HEK293T (cell line): ENCODE measurements at regions not wholly inside any gene's neighbourhood (a gene's known extent, or its start where the extent isn't known, plus 50 kb on each side); places are given as distances from the start of the nearest gene placed in this dataset.

Experiments
- CTCF ChIA-PET: fragments of 350-600 bp; formaldehyde crosslinking; extraction: SDS; loops from one replicate; lab custom pipeline; 2021; ENCODE audit warnings: antibody characterized with exemption, inconsistent platforms; lab: Yijun Ruan, JAX
- POLR2A ChIA-PET: fragments of 350-600 bp; formaldehyde crosslinking; extraction: SDS; loops from one replicate; lab custom pipeline; 2020; ENCODE audit warnings: antibody characterized with exemption, inconsistent platforms; lab: Yijun Ruan, JAX
- DNase-seq: peaks from one replicate; pipeline ENCODE4 v3.0.0; 2012; ENCODE audit warnings: mixed read lengths; ENCODE audit errors: extremely low spot score
- ARNT ChIP-seq: fragments of 450-650 bp; IDR thresholded peaks from 2 replicates; pipeline ENCODE4 v1.6.1; 2017; ENCODE audit warnings: mild to moderate bottlenecking
- BHLHE40 ChIP-seq: fragments of 450-650 bp; IDR thresholded peaks from 2 replicates; pipeline ENCODE4 v1.6.1; 2016; ENCODE audit warnings: mild to moderate bottlenecking, moderate library complexity, borderline replicate concordance
- CTBP1 ChIP-seq: fragments of 450-650 bp; IDR thresholded peaks from 2 replicates; pipeline ENCODE4 v1.6.1; 2016; ENCODE audit warnings: borderline replicate concordance
- ELF4 ChIP-seq: fragments of 450-650 bp; IDR thresholded peaks from 2 replicates; pipeline ENCODE4 v1.6.1; 2017; ENCODE audit warnings: antibody characterized with exemption
- FOXA1 ChIP-seq: fragments of 450-650 bp; IDR thresholded peaks from 2 replicates; pipeline ENCODE4 v1.6.1; 2016; ENCODE audit warnings: mild to moderate bottlenecking
- FOXK2 ChIP-seq: fragments of 450-650 bp; IDR thresholded peaks from 2 replicates; pipeline ENCODE4 v1.6.1; 2016; ENCODE audit warnings: mild to moderate bottlenecking
- FOXM1 ChIP-seq: fragments of 450-650 bp; IDR thresholded peaks from 2 replicates; pipeline ENCODE4 v1.6.1; 2017; ENCODE audit warnings: mild to moderate bottlenecking, borderline replicate concordance
- HDGF ChIP-seq: fragments of 450-650 bp; IDR thresholded peaks from 2 replicates; pipeline ENCODE4 v1.6.1; 2017; ENCODE audit warnings: antibody characterized with exemption, borderline replicate concordance
- L3MBTL2 ChIP-seq: fragments of 450-650 bp; conservative IDR thresholded peaks from 2 replicates; pipeline ENCODE4 v1.6.1; 2016; ENCODE audit warnings: mild to moderate bottlenecking
- LEF1 ChIP-seq: fragments of 450-650 bp; IDR thresholded peaks from 2 replicates; pipeline ENCODE4 v1.6.1; 2017; ENCODE audit warnings: mild to moderate bottlenecking, borderline replicate concordance
- NFRKB ChIP-seq: fragments of 450-650 bp; IDR thresholded peaks from 2 replicates; pipeline ENCODE4 v1.6.1; 2016; ENCODE audit warnings: mild to moderate bottlenecking, moderate library complexity
- PKNOX1 ChIP-seq: fragments of 450-650 bp; IDR thresholded peaks from 2 replicates; pipeline ENCODE4 v1.6.1; 2016
- SP1 ChIP-seq: fragments of 450-650 bp; IDR thresholded peaks from 2 replicates; pipeline ENCODE4 v1.6.1; 2017
- SUZ12 ChIP-seq: fragments of 450-650 bp; IDR thresholded peaks from 2 replicates; pipeline ENCODE4 v1.6.1; 2016; ENCODE audit warnings: mild to moderate bottlenecking
- TARDBP ChIP-seq: fragments of 450-650 bp; IDR thresholded peaks from 2 replicates; pipeline ENCODE4 v1.6.1; 2016
- ZNF384 ChIP-seq: fragments of 450-650 bp; IDR thresholded peaks from 2 replicates; pipeline ENCODE4 v1.6.1; 2016

DNA sequence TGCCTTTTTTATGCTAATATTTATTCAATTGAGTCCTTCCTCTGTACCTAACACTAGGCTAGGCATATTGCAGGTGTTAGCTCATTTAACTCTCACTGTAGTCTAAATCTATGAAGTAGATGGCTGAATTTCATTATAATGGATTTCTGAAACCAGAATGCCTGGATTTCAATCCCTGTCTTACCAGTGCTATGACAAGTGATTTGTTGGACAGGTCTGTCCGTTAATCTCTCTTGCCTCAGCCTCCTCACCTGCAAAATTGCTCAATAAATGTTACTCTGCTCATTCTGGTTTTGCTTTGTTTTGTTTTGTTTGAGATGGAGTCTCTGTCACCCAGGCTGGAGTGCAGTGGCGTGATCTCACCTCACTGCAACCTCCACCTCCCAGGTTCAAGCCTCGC lies 146.1 kb upstream of the ADGRL2 start:
- POLR2A ChIA-PET: no interaction called here
- TF ChIP-seq SP1: no peak
- TF ChIP-seq ZNF384: no peak
- CTCF ChIA-PET: interaction anchor here (0.6 kb wide), 1 partner anchor 18 kb away, joined by 4 read pairs; no protein-coding TSS in a partner anchor
- DNase-seq: no peak

- TF ChIP-seq SUZ12: no peak
- no peak for TF ChIP-seq SP1
- no peak for TF ChIP-seq L3MBTL2
- TF ChIP-seq ELF4: no peak
- no peak for TF ChIP-seq BHLHE40
- TF ChIP-seq FOXK2: no peak
- TF ChIP-seq ARNT: no peak
- TF ChIP-seq ZNF384: no peak
- TF ChIP-seq FOXA1: no peak
- no peak for TF ChIP-seq TARDBP
- no peak for TF ChIP-seq PKNOX1
- CTCF ChIA-PET: interaction anchor here (0.6 kb wide), 1 partner anchor 19 kb away, joined by 4 read pairs; no protein-coding TSS in a partner anchor
- POLR2A ChIA-PET: no interaction called here
- DNase-seq: no peak
Observed at GRCh38 chr1:81654147-81654546, 146.6 kb upstream of the ADGRL2 start.

DNA sequence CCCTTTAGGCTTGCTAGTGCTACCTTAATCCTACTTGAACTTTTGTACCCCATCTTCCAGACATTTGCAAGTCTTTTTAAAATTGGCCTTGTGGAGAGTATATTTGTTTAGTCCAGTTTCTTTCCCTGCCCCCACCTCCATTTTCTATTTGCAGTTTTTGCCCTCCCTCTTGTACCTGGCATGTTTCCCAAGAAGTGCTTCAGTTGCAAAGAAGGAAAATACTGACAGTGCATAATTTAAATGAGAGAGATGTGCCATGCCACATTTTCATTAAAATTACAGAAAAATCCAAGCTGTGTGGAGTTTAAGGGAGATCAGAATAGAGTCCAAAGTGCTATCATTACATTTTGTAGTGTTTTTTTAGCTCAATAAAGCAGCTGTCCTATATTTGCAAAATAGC lies 150.0 kb upstream of the ADGRL2 start:
- CTCF ChIA-PET: no interaction called here
- POLR2A ChIA-PET: no interaction called here
- TF ChIP-seq TARDBP (no peak), HDGF (no peak), LEF1 (no peak), FOXK2 (no peak), BHLHE40 (no peak), SP1 (no peak), L3MBTL2 (no peak), SUZ12 (no peak), CTBP1 (no peak), PKNOX1 (no peak), FOXA1 (no peak), ZNF384 (no peak)
- no peak for DNase-seq

- CTCF ChIA-PET: no interaction called here
Observed at GRCh38 chr1:81635816-81636215, 164.9 kb upstream of the ADGRL2 start.

GRCh38 chr1:81634294-81634693 lies 166.4 kb upstream of the ADGRL2 start:
- POLR2A ChIA-PET: no interaction called here
- DNase-seq: no peak
- CTCF ChIA-PET: interaction anchor here (0.6 kb wide), 1 partner anchor 219 kb away, joined by 3 read pairs; no protein-coding TSS in a partner anchor
- TF ChIP-seq HDGF: no peak
- no peak for TF ChIP-seq ARNT
- TF ChIP-seq LEF1: no peak
- no peak for TF ChIP-seq SP1
- no peak for TF ChIP-seq NFRKB
- TF ChIP-seq L3MBTL2: no peak
- no peak for TF ChIP-seq TARDBP
- TF ChIP-seq FOXK2: no peak
- TF ChIP-seq CTBP1: no peak
- no peak for TF ChIP-seq FOXM1
- no peak for TF ChIP-seq PKNOX1

More at GRCh38 chr1:81635816-81636215, 164.9 kb upstream of the ADGRL2 start:
- no peak for DNase-seq
- TF ChIP-seq ZNF384 (no peak), HDGF (no peak), FOXK2 (no peak), LEF1 (no peak), CTBP1 (no peak), FOXA1 (no peak), NFRKB (no peak), SP1 (no peak), L3MBTL2 (no peak), BHLHE40 (no peak), PKNOX1 (no peak), TARDBP (no peak), FOXM1 (no peak), SUZ12 (no peak), ELF4 (no peak)
- POLR2A ChIA-PET: no interaction called here

DNA sequence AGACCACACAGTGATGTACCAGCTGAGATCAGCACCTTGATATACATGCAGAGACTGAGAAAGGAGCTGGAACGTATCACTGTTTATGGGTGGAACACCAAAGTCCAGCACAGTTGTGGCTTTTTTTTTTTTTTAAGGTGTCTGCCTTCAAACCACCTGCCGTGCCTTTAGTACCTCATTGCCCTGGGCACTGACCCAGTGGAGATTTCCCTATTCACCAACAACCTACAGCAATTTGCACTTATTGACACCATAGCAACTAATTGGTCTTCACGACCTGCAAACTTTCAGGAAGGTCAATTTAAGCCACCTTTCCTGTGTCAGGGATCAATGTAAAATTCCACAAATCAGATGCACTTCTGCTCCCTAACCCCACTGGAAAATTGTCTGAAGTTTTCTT lies 181.6 kb upstream of the ADGRL2 start:
- ChIA-PET CTCF (no interaction called here), POLR2A (no interaction called here)
- no peak for DNase-seq
- TF ChIP-seq FOXA1 (no peak), CTBP1 (no peak), FOXM1 (no peak), NFRKB (no peak), FOXK2 (no peak), HDGF (no peak), BHLHE40 (no peak), ELF4 (no peak), L3MBTL2 (no peak), SP1 (no peak)

DNA sequence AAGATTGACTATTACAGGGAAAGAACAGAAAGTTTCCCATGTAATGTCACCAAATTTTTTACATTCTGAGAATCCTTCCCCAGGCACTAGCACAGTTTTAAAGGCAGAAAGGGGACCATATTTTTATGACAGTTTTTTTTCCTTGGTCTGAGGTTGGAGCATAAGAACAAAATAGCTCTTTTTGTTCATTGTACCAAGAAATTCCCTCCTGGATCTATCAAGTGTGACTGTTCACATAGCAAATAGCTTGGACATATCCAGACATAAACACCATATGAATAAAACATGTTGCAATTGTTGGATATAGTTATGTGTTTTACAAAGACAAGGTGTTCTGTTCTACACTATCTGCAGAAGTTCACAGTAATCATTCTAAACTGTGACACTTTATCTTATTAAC lies 182.4 kb upstream of the ADGRL2 start:
- ChIA-PET CTCF (interaction anchor here (0.6 kb wide), 1 partner anchor 1400 kb away, joined by 4 read pairs; no protein-coding TSS in a partner anchor), POLR2A (no interaction called here)
- no peak for DNase-seq
- TF ChIP-seq BHLHE40 (no peak), SUZ12 (no peak), HDGF (no peak), LEF1 (no peak), SP1 (no peak), L3MBTL2 (no peak), CTBP1 (no peak), ARNT (no peak), FOXK2 (no peak), PKNOX1 (no peak), NFRKB (no peak), FOXA1 (no peak)
